HG02642 (cell line): ENCODE measurements at regions not wholly inside any gene's neighbourhood (a gene's known extent, or its start where the extent isn't known, plus 50 kb on each side); places are given as distances from the start of the nearest gene placed in this dataset.

Source experiments
- ATAC-seq: cut with Tn5 transposase; IDR thresholded peaks from one replicate; pipeline ENCODE4 v1.9.1; 2021; ENCODE audit warnings: mild to moderate bottlenecking; ENCODE audit not compliant: unreplicated experiment, poor library complexity

DNA sequence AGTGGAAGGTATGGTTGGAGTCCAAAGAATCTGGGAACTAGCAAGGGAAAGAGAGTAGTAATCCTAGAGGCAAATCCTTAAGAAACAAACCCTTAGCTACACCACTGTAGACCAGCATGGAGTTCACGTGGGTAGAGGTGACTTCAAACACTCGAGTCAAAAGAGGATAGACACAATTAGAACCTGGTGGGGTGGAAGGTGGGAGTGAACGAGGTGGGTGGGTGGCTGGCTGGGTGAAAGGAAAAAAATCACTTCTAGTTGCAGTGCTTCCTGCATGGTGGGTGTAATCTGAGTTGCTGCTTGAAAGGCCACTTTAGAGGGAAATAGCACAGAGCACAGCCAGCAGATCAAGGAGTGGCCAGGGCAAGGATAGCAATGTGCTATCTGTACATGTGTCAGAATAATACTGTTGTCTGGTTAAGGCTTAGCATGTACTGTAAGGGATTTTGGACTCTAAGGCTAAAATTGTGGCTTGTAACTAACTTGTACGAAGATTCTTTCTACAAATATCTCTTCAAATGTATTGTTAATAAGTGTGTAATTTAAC is 356.2 kb downstream of the GRIA2 start:
- ATAC-seq, result no peak

- ATAC-seq, result no peak
Observed at GRCh38 chr4:157575339-157575738, 354.8 kb downstream of the GRIA2 start.

DNA sequence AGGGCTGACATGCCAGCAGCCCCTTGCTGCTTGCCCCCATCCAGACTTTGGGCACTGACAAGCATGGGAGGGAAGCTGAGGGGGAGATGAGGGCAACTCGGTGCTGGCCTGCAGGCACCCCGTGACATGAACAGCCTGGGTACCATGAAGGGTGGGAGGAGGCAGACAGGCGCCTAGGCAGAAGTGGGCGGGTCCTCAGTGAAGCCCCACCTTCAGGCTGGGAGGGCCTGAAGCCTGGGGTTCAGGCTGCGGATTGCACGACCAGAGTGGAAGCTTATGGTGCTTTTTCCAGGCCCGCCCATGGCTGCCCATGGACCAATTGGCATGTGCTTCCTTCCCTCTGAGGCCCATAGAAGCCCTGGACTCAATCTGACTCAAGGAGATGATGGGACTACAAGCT is 354.1 kb downstream of the GRIA2 start:
- ATAC-seq, result no peak

DNA sequence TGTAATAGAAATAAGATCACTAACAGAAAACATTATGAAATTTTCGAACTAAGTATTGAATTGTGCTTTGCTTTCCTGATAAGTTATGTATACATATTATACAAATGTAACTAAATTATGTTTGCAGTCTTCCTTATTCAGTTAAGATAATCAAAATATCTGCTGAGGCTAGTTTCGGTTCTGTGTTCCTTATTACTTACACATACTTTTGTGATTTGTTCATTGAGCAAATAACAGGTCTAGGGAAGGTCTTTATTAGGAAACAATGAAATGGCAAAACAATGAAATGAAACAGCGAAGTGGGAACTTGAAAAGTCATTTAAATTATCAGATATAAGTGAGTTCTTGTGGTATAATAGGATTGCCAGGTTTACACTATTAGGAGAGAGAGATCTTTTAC is 352.4 kb downstream of the GRIA2 start:
- ATAC-seq, result no peak

DNA sequence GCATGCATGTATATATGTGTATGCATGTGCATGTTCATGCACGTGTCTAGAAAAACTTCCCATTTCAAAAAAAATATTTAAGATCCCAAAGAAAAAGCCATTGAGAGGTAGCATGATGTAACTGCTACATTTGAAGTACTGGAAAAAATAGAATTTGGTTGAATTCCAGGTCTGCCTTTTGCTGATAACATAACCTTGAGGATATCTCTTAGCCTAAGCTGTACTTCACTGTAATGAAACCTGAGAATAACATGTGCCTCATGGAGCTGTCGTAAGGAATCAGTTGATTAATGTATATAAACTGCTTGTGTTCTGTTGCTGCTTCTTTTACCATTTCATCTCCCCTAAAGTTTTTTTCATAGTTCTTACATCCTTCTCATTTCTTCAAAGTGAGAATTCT is 351.8 kb downstream of the GRIA2 start:
- no peak for ATAC-seq

GRCh38 chr4:157564771-157565170 is 344.2 kb downstream of the GRIA2 start:
- ATAC-seq, result no peak

DNA sequence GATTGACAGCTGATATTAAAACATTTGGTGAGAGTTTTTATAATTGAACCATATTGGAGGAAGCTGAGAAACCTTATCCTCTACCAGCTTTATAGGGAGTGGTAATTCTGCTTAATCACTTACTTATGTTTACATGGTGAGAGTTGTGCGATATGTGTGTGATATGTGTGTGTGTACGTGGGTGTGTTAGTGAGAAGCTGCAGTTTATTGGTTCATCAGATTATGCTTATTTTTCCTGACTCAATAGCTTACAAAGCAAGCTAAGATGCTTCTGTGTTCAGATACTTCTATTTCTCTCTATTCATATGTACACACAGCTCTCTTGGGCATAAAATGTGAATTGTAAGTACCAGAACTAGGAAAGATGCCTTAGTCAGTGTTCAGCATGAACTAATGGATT is 343.7 kb downstream of the GRIA2 start:
- no peak for ATAC-seq

GRCh38 chr4:157558016-157558415 is 337.5 kb downstream of the GRIA2 start:
- ATAC-seq, result no peak

GRCh38 chr4:157550028-157550427 is 329.5 kb downstream of the GRIA2 start:
- ATAC-seq, result no peak

DNA sequence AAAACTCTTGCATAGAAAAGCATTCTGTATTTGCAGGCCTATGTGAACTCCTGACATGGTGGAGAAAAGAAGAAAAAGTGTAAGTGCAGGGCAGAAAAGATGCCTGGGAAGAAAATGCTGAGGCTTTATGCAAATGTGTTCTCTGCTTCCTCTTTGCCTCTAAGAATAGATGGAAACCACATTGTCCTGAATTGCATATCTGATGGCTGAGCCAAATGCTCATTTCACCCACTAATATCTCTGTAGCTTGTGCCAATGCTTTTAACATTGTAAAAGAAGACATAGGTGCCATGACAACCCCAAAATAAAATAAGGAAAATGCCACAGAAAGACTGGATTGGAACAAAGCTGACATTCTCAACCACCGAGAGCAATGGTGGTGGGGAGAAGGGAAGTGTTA is 307.4 kb downstream of the GRIA2 start:
- ATAC-seq, result no peak

- no peak for ATAC-seq
Observed at GRCh38 chr4:157521906-157522305, 301.4 kb downstream of the GRIA2 start.

GRCh38 chr4:157514711-157515110 is 294.2 kb downstream of the GRIA2 start:
- ATAC-seq, result no peak

DNA sequence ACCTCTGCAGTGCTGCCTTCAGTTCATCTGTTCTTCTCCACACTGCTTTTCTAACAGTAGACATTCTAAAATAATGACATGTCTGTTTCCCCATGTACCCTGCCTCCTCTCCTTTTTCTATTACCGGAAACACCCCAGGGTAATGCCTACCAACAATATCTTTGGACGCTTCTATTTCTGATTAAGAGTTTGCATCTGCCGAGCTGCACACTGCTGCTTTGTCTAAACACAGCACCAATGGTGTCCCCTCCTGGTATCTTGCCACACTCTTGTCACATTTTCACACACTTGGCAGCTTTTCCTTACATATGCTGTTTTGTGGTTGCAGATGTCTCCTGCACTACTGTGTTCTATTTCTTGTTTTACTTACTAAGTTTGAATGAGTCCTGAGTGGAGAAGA is 288.8 kb downstream of the GRIA2 start:
- ATAC-seq, result no peak

DNA sequence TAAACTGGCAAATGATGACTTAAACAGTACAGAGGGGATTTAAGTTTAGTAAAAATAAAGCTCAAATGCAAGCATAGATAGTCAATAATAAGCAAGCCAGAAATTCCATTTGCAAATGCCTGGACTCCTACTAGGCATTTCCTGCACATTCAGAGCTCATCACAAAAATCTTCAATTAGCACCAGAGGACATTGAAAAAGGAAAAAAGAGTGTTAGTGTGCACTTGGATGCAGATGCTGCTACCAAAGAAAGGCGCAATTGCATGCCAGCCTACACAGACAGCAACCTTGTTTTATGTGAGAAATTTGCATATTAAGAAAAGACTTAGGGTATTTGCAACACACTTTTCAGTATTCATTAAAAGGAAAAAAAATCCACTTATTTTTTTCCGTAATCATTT is 282.1 kb downstream of the GRIA2 start:
- no peak for ATAC-seq

DNA sequence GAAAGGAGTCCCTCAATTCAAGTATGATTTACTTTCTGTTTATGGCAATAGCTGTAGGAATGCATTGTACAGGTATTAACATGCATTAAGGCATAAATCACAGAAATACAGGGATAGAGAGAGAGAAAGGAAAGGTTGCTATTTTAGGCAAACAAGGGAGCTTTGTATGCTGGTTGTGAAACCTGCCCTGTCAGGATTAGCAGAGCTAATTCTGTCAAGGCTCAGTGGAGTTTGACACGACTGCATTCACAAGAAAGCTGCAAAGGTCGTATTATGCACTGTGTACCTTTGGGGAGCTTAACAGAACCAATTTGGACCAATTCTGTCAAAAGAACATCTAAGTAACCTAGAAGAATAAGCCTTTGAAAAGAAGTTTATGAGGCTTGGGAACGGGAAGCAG is 239.3 kb downstream of the GRIA2 start:
- no peak for ATAC-seq

- ATAC-seq, result no peak
Observed at GRCh38 chr4:157447195-157447594, 226.7 kb downstream of the GRIA2 start.

- ATAC-seq, result no peak
Observed at GRCh38 chr4:157444014-157444413, 223.5 kb downstream of the GRIA2 start.

DNA sequence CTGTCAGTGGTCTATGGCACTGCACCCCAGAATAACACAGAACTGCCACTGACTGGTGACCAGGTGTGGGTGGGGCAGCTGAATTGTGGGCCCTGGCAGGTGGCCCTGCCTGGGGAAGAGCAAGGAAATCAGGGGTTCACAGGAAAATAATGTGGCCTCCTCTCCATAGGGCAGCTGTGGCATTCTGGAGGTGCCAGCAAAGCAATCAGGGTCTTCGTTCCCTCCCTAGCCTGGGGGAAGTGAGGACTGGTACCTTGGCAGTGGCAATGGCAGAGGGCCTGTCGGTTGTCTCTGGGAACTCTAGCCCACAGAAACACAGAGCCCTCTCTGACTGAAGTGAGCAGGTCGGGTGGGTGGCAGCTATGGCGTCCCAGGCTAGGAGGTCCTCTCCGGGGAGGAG is 223.0 kb downstream of the GRIA2 start:
- ATAC-seq, result no peak

- no peak for ATAC-seq
Observed at GRCh38 chr4:157425897-157426296, 205.4 kb downstream of the GRIA2 start.

DNA sequence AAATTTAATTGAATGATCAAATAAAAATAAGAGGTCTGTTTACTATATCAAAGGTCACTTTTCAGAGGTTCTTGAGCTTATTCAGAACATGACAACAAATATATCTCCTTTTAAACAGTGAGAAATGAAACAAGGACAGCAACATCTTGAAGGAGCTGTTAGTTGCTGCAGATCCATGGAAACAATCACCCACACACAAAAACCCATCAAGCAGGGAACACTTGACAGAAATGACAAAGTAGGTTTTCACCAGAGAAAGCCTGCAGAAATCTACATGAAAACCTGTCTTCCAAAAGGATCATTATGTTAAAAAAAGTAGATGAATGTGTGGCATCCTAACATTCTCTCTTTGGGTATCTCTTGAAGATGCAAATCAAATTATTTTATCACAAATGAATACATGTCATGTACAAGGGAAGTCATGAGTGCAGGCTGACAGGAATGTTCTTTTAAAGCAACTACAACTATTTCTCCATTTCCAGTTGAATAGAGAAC is 203.0 kb downstream of the GRIA2 start:
- ATAC-seq, result no peak

DNA sequence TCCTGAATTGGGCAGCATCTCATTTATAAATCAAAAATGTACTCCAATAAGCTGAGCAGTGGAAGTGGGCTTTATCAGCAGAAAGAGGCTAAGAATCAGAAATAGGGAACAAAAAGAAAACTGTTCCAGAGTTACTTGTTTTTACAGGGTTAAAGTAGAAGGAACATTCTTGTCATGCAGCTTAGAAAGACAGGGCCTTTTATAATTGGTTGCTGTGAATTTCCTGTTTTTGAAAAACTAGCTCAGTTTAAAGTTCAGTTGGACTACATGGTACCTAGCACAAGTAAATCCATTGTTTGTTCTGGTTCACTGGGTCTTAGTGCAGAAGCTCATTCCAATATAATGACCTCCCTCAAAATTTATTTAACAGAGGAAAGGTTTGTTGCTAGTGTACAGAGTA is 200.8 kb downstream of the GRIA2 start:
- no peak for ATAC-seq
